ENCODE measurements at regions not wholly inside any gene's neighbourhood (a gene's known extent, or its start where the extent isn't known, plus 50 kb on each side); places are given as distances from the start of the nearest gene placed in this dataset.
"Not testable (repeated sequence)": the region's sequence is repeated elsewhere in the genome, so short reads cannot be mapped to it uniquely, and the experiment has no call there.

- no peak for DNase-seq (ENCODE audit: low read depth in 2 of 2)
These were observed 107.6 kb downstream of the GOSR1 start for GRCh38 chr17:30584810-30585209.

GRCh38 chr17:30580916-30581315, 103.7 kb downstream of the GOSR1 start:
- no peak for DNase-seq (ENCODE audit: low read depth in 2 of 2)

- DNase-seq (ENCODE audit: low read depth in 2 of 2): no peak
These were observed 102.6 kb downstream of the GOSR1 start for GRCh38 chr17:30579610-30580315.

- not testable (repeated sequence) for DNase-seq (ENCODE audit: low read depth in 2 of 2)
These were observed 101.0 kb downstream of the GOSR1 start for GRCh38 chr17:30578015-30578717.
